ENCODE measurements at regions not wholly inside any gene's neighbourhood (a gene's known extent, or its start where the extent isn't known, plus 50 kb on each side); places are given as distances from the start of the nearest gene placed in this dataset.
"Not testable (repeated sequence)": the region's sequence is repeated elsewhere in the genome, so short reads cannot be mapped to it uniquely, and the experiment has no call there.

DNA sequence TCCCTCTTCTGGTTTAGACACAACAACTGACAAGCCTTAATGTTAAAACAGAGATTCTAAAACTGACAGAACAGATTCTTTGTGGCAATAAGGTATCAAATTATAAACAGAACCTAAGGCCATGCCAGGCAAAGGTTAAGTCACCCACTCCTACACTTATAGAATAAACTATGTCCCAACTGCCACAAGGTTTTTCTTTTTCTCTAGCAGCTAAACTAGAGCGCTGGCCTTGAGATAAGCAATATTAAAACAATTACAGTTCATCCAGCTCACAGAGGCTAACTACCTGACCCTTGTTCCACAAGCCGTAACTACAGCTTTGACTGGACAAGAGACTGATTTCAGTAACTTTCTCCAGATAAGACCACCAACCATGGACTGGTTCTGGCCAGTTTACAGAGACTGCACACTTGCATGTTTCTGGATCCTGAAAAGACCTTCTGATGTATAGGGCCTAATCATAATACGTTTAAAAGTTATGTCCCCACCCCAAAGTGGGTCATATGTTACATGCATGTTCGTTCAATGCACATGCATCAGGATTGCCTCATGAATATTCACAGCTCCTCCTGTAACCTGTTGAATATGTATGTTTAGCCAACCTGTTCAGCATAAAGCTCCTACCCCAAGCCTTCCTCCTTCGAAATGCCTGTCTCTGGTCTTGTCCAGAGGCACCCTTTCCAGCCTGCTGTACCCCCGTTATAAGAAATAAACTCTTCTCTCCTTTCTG is 61.9 kb upstream of the VASH1 start:
- DNase-seq = no peak

- no peak for DNase-seq
Measured at GRCh38 chr14:76699939-76700590, 61.2 kb upstream of the VASH1 start.

DNA sequence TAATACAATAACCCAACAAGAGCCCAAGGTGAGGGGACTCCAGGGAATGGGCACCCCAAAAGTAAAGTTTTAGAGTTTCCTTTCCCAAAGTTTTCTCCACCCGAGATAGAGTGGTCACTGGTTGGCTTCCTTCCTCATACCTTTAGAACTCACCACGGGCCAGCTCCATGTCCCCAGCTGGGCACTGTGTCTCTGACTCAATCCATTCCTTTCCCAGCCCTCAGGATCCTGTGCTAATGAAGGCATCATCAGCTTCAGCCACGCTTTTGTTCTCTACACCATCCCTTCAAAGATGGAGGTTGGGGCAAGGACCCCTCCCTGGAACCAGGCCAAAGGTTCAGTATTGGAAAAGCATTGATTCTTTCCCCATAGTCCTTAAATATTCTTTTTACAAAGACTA is 59.8 kb upstream of the VASH1 start:
- no peak for DNase-seq

- DNase-seq = no peak
Measured at GRCh38 chr14:76701981-76702380, 59.3 kb upstream of the VASH1 start.

DNA sequence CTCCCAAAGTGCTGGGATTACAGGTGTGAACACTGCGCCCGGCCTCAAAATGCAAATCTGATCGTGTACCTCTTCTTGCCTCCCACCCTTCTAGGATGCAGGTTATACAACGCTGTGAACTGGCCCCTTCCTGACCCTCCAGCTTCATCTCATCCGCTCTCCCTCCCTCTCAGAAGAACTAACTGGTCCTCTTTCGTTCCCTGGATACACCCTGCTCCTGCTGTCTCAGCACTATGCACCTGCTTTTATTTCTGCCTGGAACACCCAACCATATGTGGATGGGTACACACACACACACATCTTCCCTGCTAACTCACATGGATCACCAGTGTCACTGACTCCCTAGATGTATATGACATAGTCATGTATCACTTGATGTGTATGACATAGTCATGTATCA is 56.1 kb upstream of the VASH1 start:
- no peak for DNase-seq

DNA sequence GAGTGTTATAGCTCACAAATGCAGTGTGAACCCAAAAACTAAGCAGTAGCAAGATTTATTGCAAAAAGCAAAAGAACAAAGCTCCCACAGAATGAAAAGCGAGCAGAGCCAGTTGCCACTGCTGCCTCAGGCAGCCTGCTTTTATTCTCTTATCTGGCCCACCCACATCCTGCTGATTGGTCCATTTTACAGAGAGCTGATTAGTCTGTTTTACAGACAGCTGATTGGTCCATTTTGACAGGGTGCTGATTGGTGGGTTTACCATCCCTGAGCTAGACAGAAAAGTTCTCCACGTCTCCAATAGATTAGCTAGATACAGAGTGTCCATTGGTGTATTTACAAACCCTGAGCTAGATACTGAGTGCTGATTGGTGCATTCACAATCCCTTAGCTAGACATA is 55.1 kb upstream of the VASH1 start:
- DNase-seq = not testable (repeated sequence)

GRCh38 chr14:76706811-76707210 is 54.5 kb upstream of the VASH1 start:
- no peak for DNase-seq

- no peak for DNase-seq
Measured at GRCh38 chr14:76708028-76708427, 53.2 kb upstream of the VASH1 start.

DNA sequence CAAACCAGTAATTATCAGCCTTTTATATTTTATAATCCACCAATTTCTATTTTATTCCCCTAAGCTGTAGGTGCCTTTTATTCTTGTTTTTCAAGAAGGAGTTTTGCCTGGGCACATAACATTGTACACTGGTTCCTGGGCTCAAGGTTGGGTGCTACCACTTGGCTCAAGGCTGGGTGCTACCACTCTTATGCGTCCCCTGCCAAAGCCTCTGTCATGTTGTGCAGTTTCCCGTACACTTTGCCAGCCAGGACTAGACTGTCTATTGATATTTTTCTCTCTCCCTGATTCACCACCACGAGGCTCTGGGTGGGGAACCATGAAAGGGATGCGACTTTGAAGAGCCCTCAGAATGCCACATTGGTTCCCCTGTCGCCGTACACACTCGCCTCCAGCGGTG is 52.5 kb upstream of the VASH1 start:
- DNase-seq = no peak

- DNase-seq = peak; percentile 17 to 27
Measured at GRCh38 chr14:76710056-76711010, 50.9 kb upstream of the VASH1 start.

Measured in right lung (tissue), 2 donors.